CD4-positive, alpha-beta T cell (primary cell): ENCODE measurements at regions not wholly inside any gene's neighbourhood (a gene's known extent, or its start where the extent isn't known, plus 50 kb on each side); places are given as distances from the start of the nearest gene placed in this dataset.

Source experiments
- ATAC-seq: fragments of 200-7000 bp; cut with Tn5 transposase; one replicate; pipeline ENCODE4 v1.10.0; 2022; ENCODE audit warnings: mild to moderate bottlenecking; ENCODE audit not compliant: poor library complexity
- CTCF ChIA-PET: fragments of 350-600 bp; sonication (Branson Sonifier 250); formaldehyde crosslinking; loops from one replicate; lab custom pipeline; 2021; ENCODE audit warnings: antibody characterized with exemption, inconsistent platforms; lab: Charles Lee
- POLR2A ChIA-PET: fragments of 350-600 bp; sonication (Branson Sonifier 250); formaldehyde crosslinking; loops from one replicate; lab custom pipeline; 2021; ENCODE audit warnings: antibody characterized with exemption, inconsistent platforms; lab: Charles Lee
- DNase-seq, 14 experiments: peaks; one replicate each; pipeline ENCODE4 v3.0.0-alpha.2; 2013 to 2020; ENCODE audit warnings: mixed read lengths in 2 of 14
- H3K27ac ChIP-seq, 2 donors: one replicate each; pipeline versions ENCODE4 v1.5.1 to v1.7.0; 2013; ENCODE audit warnings: low read length in 2 of 2, low read depth in 1 of 2, mild to moderate bottlenecking in 1 of 2
- H3K27me3 ChIP-seq, 2 experiments: 1 replicate in 1 of 2; 2 replicates in 1 of 2; pipeline versions ENCODE4 v1.6.1 to v1.7.0; 2013; ENCODE audit warnings: low read length in 2 of 2, control low read depth in 1 of 2, mild to moderate bottlenecking in 1 of 2, moderate library complexity in 1 of 2; ENCODE audit not compliant: insufficient read depth in 2 of 2, control insufficient read depth in 1 of 2
- H3K36me3 ChIP-seq: one replicate; pipeline ENCODE4 v1.6.1; 2013; ENCODE audit warnings: low read length, control low read depth; ENCODE audit not compliant: insufficient read depth
- H3K4me1 ChIP-seq: one replicate; pipeline ENCODE4 v1.6.1; 2013; ENCODE audit warnings: low read length, control low read depth; ENCODE audit not compliant: insufficient read depth
- H3K4me3 ChIP-seq: one replicate; pipeline ENCODE4 v1.5.1; 2013; ENCODE audit warnings: mild to moderate bottlenecking, low read length, moderate library complexity
- H3K9me3 ChIP-seq, 2 experiments: 1 replicate in 1 of 2; 2 replicates in 1 of 2; pipeline versions ENCODE4 v1.6.1 to v1.7.0; 2013; ENCODE audit warnings: low read length in 2 of 2, mild to moderate bottlenecking in 2 of 2, control low read depth in 1 of 2, moderate library complexity in 1 of 2; ENCODE audit not compliant: control insufficient read depth in 1 of 2, insufficient read depth in 1 of 2
- H3K27ac Mint-ChIP-seq: one replicate; pipeline ENCODE4 v1.8.0; 2020; ENCODE audit warnings: mixed read lengths
- H3K27me3 Mint-ChIP-seq: one replicate; pipeline ENCODE4 v1.8.0; 2021; ENCODE audit warnings: mixed read lengths
- H3K36me3 Mint-ChIP-seq: one replicate; pipeline ENCODE4 v1.8.0; 2021; ENCODE audit warnings: low read depth, mixed read lengths
- H3K4me1 Mint-ChIP-seq: one replicate; pipeline ENCODE4 v1.8.0; 2021; ENCODE audit warnings: low read depth, mixed read lengths
- H3K4me3 Mint-ChIP-seq: one replicate; pipeline ENCODE4 v1.8.0; 2020; ENCODE audit warnings: mild to moderate bottlenecking, mixed read lengths
- H3K9me3 Mint-ChIP-seq: one replicate; pipeline ENCODE4 v1.8.0; 2020; ENCODE audit warnings: mixed read lengths
- CTCF ChIP-seq: fragments of 200-600 bp; IDR thresholded peaks from one replicate; pipeline ENCODE4 v1.8.0; 2022; ENCODE audit warnings: antibody characterized with exemption, mild to moderate bottlenecking
- intact Hi-C, 2 experiments: fragments of 100-400 bp; cut with DNase I in 1 of 2; cut with micrococcal nuclease in 1 of 2; formaldehyde crosslinking; loops; one replicate each; pipeline versions ENCODE4 v1.15.1 to v1.9.0; 2023 to 2025; cut with DNase I, micrococcal nuclease

- TF ChIP-seq CTCF = no peak
- H3K4me3 ChIP-seq = no peak overlapping the region
- no peaks in the 10 kb centered on the region for H3K36me3 Mint-ChIP-seq
- no peak overlapping the region for H3K27ac Mint-ChIP-seq
- H3K4me1 Mint-ChIP-seq = no peaks in the 10 kb centered on the region
- H3K27me3 Mint-ChIP-seq = no peaks in the 10 kb centered on the region
- no peaks in the 10 kb centered on the region for H3K4me1 ChIP-seq
- H3K27ac ChIP-seq = no peak overlapping the region
- no peaks in the 10 kb centered on the region for H3K9me3 Mint-ChIP-seq
- H3K36me3 ChIP-seq = no peaks in the 10 kb centered on the region
- intact Hi-C loops = no loop called here
- ATAC-seq = no peak
- POLR2A ChIA-PET = no interaction called here
- no peaks in the 10 kb centered on the region for H3K27me3 ChIP-seq
- no peak for DNase-seq
- H3K9me3 ChIP-seq = no peaks in the 10 kb centered on the region
- CTCF ChIA-PET = no interaction called here
- no peak overlapping the region for H3K4me3 Mint-ChIP-seq
Measured at GRCh38 chr2:105653302-105653701, 91.4 kb upstream of the NCK2 start.

- ChIA-PET CTCF (no interaction called here), POLR2A (no interaction called here)
- H3K27me3 ChIP-seq = no peaks in the 10 kb centered on the region
- no peaks in the 10 kb centered on the region for H3K4me1 ChIP-seq
- intact Hi-C loops = no loop called here
- Mint-ChIP-seq H3K4me1 (no peaks in the 10 kb centered on the region), H3K27me3 (no peaks in the 10 kb centered on the region), H3K36me3 (no peaks in the 10 kb centered on the region), H3K4me3 (no peak overlapping the region), H3K9me3 (no peaks in the 10 kb centered on the region), H3K27ac (no peak overlapping the region)
- DNase-seq (no peak), ATAC-seq (no peak)
- no peak overlapping the region for H3K4me3 ChIP-seq
- no peak overlapping the region for H3K27ac ChIP-seq
- no peaks in the 10 kb centered on the region for H3K9me3 ChIP-seq
- TF ChIP-seq CTCF = no peak
- H3K36me3 ChIP-seq = no peaks in the 10 kb centered on the region
Measured at GRCh38 chr2:105652014-105652796, 92.5 kb upstream of the NCK2 start.

- no peaks in the 10 kb centered on the region for H3K4me1 ChIP-seq
- no peak overlapping the region for H3K4me3 ChIP-seq
- no peaks in the 10 kb centered on the region for H3K9me3 ChIP-seq
- no peak overlapping the region for H3K27ac ChIP-seq
- Mint-ChIP-seq H3K4me1 (no peaks in the 10 kb centered on the region), H3K36me3 (no peaks in the 10 kb centered on the region), H3K27ac (no peak overlapping the region), H3K4me3 (no peak overlapping the region), H3K27me3 (no peaks in the 10 kb centered on the region), H3K9me3 (no peaks in the 10 kb centered on the region)
- H3K36me3 ChIP-seq = no peaks in the 10 kb centered on the region
- no peaks in the 10 kb centered on the region for H3K27me3 ChIP-seq
- ATAC-seq (no peak), DNase-seq (no peak)
- TF ChIP-seq CTCF = no peak
- CTCF ChIA-PET = interaction anchor here (1.1 kb wide), 1 partner anchor 13 kb away, joined by 4 read pairs; no protein-coding TSS in a partner anchor
- POLR2A ChIA-PET = no interaction called here
- intact Hi-C loops = no loop called here
Measured at GRCh38 chr2:105649534-105649933, 95.2 kb upstream of the NCK2 start.
